Astrocyte of the spinal cord (primary cell): ENCODE measurements at regions not wholly inside any gene's neighbourhood (a gene's known extent, or its start where the extent isn't known, plus 50 kb on each side); places are given as distances from the start of the nearest gene placed in this dataset.

Experiments
- DNase-seq: peaks from one replicate; pipeline ENCODE4 v3.0.0; 2011; ENCODE audit warnings: low read depth, low spot score
- H3K4me3 ChIP-seq: 2 replicates; pipeline ENCODE4 v1.5.1; 2011; ENCODE audit warnings: low read depth, mild to moderate bottlenecking, low read length, moderate library complexity
- CTCF ChIP-seq: IDR thresholded peaks from 2 replicates; pipeline ENCODE4 v1.5.1; 2012; ENCODE audit warnings: low read depth, mild to moderate bottlenecking, low read length, inconsistent platforms
- in situ Hi-C: cut with HindIII; loops from 2 replicates; pipeline ENCODE4 v1.10.0; 2017; ENCODE audit warnings: low sequenced_read_pairs

GRCh38 chr19:31530781-31531180 lies 181.5 kb upstream of the TSHZ3 start:
- in situ Hi-C loops = no loop called here
- TF ChIP-seq CTCF = no peak
- no peak overlapping the region for H3K4me3 ChIP-seq
- DNase-seq = no peak

- DNase-seq = no peak
- TF ChIP-seq CTCF = no peak
- no peak overlapping the region for H3K4me3 ChIP-seq
- in situ Hi-C loops = no loop called here
These were observed 182.1 kb upstream of the TSHZ3 start for GRCh38 chr19:31531326-31531725.

GRCh38 chr19:31532034-31532433 lies 182.8 kb upstream of the TSHZ3 start:
- no peak for TF ChIP-seq CTCF
- no peak for DNase-seq
- in situ Hi-C loops = no loop called here
- H3K4me3 ChIP-seq = no peak overlapping the region

- in situ Hi-C loops = no loop called here
These were observed 183.9 kb upstream of the TSHZ3 start for GRCh38 chr19:31533114-31533513.

GRCh38 chr19:31534231-31534630 lies 185.0 kb upstream of the TSHZ3 start:
- in situ Hi-C loops = no loop called here
- DNase-seq = no peak
- TF ChIP-seq CTCF = no peak
- H3K4me3 ChIP-seq = no peak overlapping the region

More at GRCh38 chr19:31533114-31533513, 183.9 kb upstream of the TSHZ3 start:
- H3K4me3 ChIP-seq = no peak overlapping the region
- TF ChIP-seq CTCF = no peak
- DNase-seq = no peak

- in situ Hi-C loops = no loop called here
- no peak for TF ChIP-seq CTCF
- DNase-seq = no peak
- H3K4me3 ChIP-seq = no peak overlapping the region
These were observed 185.8 kb upstream of the TSHZ3 start for GRCh38 chr19:31534786-31535657.
